ENCODE measurements at regions not wholly inside any gene's neighbourhood (a gene's known extent, or its start where the extent isn't known, plus 50 kb on each side); places are given as distances from the start of the nearest gene placed in this dataset.
"Not testable (repeated sequence)": the region's sequence is repeated elsewhere in the genome, so short reads cannot be mapped to it uniquely, and the experiment has no call there.

DNA sequence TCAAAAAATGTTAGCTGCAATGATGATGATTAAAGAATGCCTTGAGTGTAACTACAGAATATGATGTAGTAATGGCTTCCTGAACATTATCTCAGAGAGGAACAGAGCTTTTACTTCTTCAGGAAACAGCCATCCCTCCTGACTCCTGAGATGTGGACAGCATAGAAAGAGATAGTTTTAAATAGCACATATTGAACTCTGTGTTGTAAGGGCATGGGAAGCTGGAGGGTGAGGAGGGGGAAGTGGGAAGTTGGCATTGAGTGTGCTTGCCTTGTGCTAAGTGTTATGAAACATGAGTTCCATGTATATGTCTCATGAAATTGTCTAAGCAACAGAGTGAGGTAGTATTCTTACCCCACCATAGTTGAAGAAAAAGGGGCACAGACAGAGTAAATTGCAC is 161.5 kb upstream of the SLC28A3 start:
- DNase-seq (ENCODE audit: low read depth in 2 of 2) = no peak

DNA sequence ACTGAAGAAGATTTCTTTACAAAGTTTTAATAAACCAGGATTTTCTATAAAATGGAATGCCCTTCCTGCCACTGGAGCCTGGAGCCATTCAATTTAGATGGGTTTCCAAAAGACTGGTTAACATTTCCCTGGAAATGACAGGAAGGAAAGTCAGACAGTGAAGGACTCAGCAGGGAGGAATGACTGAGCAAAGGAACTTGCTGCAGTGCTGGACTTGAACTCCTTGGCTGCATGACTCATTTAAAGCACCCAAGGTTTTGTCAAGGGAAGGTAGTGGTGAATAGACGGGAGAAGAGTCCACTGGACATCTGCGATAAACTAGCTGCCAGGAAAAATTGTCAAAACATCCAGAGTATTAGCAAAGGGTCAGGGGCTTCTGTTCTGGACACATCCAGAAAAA is 163.8 kb upstream of the SLC28A3 start:
- no peak for DNase-seq (ENCODE audit: low read depth in 2 of 2)

DNA sequence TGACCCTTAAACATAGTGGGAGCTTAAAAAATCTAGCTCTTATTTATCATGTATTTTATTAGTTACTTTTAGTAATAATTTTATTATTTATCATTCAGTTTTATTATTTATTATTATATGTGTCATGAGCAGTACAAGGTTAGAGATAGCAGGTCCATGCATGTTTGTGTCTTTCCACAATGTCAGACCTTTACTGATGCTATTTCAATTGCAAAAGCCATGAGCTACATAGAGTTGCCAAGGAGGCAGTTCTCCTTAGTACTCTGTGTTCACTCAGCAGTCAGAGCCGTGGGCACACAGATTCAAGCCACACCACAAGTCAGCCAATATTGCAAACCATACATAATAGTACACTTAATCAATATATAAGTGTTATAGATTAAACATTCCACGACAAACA is 157.9 kb upstream of the NTRK2 start:
- DNase-seq (ENCODE audit: low read depth in 2 of 2) = no peak

DNA sequence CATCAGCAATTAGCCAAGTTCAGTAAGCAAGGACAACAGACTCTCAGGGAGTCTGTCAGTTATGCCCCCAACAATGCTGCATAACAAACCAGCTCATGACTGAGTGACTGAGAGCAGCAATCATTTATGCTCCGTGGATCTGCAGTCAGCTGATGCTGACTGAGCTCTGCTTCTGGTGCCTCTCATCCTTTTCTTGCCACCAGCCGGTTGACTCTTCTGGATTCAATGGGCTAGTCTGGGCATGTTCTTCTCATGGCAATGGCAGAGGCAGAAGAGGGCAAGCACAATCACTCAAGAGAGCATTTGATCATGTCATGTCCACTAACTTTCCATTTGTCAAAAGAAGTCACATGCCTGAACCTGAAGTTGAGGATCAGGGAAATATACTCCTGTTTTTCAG is 157.0 kb upstream of the NTRK2 start:
- no peak for DNase-seq (ENCODE audit: low read depth in 2 of 2)

DNA sequence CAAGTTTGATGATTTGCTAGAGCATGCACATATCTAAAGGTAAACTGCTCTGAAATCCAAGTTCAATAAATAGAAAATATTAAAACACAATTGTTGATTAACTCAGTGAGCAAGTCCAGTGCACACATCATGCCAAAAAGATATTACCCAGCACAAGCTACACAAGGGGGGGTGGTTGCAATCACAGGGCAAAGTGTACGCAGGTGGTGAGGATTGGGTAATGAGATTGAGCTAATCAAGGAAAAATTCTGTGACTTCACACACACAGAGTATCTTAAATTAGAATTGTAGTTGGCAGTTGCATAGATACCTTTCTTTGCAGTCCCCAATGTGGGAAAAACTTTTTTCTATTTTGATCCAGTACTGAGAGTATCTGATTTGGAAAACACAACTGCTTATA is 156.1 kb upstream of the NTRK2 start:
- DNase-seq (ENCODE audit: low read depth in 2 of 2) = no peak

DNA sequence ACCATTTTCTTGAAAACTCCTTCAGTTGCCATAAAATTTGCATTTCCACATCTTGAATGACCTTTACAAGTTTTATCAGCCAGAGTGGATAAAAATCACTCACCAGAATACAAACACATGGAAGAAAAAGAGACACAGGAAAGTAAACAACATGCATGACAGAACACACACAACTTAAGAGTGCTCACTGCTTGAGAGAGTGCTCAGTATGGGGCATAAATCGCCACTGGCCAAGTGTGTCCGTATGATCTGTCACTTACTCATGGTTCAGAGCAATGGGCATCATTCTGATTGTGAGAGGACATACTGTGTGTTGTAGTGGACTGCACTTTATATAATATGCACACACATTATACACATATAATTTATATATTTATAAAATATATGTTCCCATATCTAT is 155.6 kb upstream of the NTRK2 start:
- no peak for DNase-seq (ENCODE audit: low read depth in 2 of 2)

DNA sequence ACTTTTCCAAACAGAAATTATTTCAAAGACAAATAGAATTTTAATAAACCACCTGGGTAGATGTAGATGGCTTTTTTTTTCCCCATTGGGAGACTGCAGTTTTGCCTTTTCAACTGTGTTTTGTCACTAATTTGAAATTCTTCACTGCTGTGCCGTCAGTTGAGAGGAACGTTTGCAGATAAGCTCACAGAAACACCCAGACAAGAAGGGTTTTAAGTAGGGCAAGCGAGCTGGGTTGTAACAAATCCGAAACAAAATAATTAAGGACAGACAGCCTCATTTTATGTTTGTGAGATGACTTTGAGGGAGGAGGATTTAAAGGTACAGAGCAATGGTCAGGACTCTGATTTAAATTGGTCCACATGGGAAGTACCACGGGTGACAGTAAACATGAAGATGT is 155.1 kb upstream of the NTRK2 start:
- no peak for DNase-seq (ENCODE audit: low read depth in 2 of 2)

DNA sequence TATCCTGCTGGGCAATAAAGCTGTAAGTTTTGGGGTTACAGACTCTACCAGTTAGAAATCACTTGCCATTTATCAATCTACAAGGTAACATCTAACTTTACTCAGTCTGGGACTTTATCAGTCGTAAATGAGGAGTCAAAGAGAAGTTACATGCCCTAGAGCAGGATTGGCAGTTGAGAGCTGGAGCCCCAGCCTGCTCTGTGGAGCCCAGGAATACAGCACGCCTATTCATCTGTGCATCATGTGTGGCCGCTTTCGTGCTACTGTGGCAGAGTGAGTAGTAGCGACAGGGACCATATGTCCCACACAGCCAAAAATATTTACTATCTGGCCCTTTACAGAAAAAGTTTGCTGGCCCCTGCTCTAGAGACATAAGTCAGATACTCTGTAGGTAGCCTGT is 152.5 kb upstream of the NTRK2 start:
- no peak for DNase-seq (ENCODE audit: low read depth in 2 of 2)

DNA sequence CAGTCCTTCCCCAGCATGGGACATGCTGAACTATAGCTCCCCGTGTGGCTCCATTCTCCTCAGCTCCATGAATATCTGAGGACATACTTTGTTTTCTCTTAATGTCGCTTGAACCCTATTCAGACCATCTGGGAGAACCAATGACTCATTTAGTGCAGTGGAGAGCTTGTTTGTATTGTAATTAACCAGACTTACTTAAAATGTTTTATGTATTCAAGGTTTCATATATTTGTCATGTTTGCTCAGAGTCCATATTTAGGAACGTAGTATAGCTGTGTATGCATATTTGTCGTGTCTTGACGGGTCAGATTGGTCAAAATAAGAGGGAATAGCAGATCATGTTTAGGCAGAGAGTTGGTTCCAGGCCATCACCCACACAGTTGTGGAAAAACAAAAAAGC is 150.1 kb upstream of the NTRK2 start:
- DNase-seq (ENCODE audit: low read depth in 2 of 2) = no peak

DNA sequence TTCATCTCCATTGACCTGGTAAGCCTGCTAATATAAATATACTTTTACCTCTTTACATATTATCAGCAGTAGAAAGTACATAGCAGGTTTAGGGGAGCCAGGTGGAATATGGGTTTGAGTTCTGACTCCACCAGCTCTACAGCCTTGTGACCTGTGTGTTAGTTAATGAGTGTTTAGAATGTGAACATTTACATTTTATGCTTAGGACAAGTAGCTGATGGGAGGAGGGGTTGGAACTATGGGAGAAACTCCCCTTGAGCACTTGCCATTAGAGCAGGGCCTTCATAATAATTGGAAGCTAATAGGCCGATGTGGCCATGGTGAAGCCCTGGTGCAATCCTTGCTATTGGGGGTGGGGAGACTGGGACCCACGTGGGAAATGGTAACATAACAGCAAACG is 148.3 kb upstream of the NTRK2 start:
- DNase-seq (ENCODE audit: low read depth in 2 of 2) = no peak

DNA sequence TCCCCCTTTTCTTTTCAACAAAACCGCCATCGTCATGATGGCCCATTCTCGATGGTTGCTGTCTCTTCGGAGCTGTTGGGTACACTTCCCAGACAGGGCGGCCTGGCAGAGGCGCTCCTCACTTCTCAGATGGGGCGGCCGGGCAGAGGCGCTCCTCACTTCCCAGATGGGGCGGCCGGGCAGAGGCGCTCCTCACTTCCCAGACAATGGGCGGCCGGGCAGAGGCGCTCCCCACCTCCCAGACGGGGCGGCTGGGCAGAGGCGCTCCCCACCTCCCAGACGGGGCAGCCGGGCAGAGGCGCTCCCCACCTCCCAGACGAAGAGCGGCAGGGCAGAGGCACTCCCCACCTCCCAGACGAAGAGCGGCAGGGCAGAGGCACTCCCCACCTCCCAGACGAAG is 143.3 kb upstream of the NTRK2 start:
- not testable (repeated sequence) for DNase-seq (ENCODE audit: low read depth in 2 of 2)

DNA sequence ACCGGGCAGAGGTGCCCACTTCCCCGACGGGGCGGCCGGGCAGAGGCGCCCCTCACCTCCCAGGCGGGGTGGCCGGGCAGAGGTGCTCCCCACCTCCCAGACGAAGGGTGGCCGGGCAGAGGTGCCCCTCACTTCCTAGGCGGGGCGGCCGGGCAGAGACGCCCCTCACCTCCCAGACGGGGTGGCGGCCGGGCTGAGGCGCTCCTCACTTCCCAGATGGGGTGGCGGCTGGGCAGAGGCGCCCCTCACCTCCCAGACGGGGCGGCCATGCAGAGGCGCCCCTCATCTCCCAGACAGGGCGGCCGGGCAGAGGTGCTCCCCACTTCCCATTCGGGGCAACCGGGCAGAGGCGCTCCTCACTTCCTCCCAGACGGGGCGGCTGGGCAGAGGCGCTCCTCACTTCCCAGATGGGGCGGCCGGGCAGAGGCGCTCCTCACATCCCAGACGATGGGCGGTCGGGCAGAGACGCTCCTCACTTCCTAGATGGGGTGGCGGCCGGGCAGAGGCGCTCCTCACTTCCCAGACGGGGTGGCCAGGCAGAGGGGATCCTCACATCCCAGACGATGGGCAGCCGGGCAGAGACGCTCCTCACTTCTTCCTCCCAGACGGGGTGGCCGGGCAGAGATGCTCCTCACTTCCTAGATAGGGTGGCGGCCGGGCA is 142.3 kb upstream of the NTRK2 start:
- not testable (repeated sequence) for DNase-seq (ENCODE audit: low read depth in 2 of 2)

DNA sequence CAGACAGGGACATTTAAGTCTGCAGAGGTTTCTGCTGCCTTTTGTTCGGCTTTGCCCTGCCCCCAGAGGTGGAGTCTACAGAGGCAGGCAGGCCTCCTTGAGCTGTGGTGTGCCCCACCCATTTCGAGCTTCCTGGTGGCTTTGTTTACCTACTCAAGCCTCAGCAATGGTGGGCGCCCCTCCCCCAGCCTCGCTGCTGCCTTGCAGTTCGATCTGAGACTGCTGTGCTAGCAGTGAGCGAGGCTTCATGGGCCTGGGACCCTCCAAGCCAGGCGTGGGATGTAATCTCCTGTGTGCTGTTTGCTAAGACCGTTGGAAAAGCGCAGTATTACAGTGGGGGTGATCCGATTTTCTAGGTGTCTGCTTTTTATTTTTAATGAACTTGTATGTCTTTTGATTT is 133.6 kb upstream of the NTRK2 start:
- DNase-seq (ENCODE audit: low read depth in 2 of 2) = not testable (repeated sequence)

DNA sequence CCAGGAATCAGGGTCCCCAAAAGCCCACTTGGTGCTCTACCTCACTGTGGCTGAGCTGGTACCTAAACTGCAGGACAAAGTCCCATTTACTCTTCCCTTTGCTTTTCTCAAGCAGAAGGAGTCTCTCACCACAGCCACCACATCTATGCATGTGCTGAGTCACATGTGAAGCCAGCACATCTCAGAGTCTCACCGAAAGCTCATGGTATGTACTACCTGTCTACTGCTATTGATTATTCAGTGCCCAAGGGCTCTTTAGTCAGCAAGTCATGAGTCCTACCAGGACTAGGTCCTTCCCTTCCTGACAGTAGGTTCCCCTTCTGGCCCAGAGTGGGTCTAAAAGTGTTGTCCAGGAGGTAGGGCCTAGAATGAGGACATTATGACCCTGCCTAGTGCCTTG is 130.7 kb upstream of the NTRK2 start:
- DNase-seq (ENCODE audit: low read depth in 2 of 2) = no peak

DNA sequence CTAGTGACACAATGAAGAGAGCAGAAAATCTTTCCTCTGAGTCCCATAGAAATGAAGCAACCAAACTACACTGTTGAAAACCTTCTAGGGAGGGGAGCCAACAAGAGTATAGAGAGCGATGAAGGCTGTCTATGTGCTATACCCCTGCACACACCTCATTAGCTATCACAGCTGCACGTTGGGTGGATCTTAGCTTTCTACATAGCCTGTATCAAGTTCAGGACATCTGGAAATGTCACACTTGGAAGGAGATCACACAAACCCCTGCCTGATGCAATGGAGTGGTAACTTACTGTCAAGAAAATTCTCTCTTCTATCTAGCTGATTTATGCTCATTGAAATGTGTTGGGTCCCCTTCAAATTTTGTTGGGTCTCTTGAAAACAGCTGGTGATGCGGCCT is 127.0 kb upstream of the NTRK2 start:
- no peak for DNase-seq (ENCODE audit: low read depth in 2 of 2)

DNA sequence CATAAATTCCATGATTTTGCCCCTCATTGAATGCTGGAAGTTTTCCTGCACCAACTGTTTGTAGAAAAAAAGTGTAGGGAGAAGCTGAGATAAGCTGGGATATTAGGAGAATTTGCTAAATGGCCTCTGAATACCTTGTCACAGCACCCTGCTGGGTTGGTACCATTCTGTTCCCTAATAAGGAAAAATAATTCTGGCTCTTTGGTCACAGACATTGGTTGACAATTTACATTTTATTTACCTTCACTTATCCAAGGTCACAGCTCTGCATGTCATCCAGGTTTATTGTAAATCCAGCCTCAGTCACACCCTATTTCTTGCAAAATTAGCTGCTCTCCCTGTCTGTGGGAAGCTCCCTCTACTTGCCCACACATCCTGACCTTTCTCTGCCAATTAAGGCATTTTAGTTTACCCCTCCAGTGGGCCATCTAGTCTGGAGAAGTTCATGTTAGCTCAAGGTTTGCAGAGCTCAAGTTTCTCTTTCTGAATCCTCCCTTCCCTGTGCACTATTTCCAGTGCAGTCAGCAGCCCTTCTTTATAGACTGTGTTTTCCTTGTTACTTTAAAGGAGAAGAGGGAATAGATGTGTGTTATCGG is 115.4 kb upstream of the NTRK2 start:
- no peak for DNase-seq (ENCODE audit: low read depth in 2 of 2)

DNA sequence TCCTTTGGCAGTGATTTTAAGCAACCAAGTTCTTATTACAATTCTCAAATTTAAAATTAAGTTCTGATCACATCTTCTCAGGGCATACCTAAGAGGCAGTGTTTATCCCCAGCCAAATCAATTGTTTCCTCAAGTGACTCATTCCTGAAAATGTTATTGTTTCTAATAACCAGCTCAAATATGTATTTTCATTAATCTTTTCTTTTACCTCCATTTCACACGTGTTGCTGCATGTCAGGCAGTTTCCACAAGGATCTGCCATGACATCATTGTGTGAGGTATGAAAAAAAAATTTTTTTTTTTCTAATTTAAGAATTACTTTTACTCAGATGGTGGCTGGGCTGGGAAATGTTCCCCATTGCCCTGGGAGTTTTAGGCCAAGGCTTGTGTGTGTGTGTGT is 113.0 kb upstream of the NTRK2 start:
- DNase-seq (ENCODE audit: low read depth in 2 of 2) = no peak

DNA sequence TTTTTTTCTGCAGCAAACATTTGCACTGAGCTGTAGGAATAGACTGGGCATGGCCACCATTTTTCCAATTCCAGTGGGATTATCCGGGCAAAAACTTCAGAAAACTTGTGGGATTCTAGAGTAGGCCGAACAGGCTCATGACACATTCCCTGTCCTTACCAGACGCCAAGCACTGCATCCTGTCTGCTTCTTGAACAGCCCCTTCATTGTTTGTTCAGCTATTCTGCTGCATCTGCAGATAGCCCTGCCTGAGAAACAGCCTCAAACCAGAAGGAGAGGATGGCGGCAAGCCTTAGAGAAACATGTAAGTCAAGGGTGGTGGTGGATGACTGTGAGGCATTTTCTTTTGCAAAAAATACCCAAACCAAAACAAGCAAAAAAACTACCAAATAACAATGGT is 111.8 kb upstream of the NTRK2 start:
- no peak for DNase-seq (ENCODE audit: low read depth in 2 of 2)

DNA sequence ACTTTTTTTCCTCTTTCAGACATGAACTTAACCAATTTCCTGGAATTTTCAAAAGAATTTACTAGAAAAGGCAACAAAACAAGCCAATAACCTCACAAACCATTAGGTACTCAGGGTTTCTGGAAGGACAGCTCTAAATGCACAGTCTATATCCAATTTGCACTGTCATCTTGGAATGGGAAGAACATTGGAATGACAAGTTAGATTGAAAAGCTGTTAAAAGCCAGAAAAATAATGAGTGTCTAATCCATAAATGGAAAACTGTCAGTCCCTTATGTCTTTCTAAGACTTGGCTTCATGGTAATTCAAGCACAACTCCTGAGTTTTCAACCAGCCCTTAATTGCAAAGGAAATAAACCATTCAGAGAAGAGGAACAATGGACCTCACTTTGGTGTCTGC is 105.8 kb upstream of the NTRK2 start:
- no peak for DNase-seq (ENCODE audit: low read depth in 2 of 2)

DNA sequence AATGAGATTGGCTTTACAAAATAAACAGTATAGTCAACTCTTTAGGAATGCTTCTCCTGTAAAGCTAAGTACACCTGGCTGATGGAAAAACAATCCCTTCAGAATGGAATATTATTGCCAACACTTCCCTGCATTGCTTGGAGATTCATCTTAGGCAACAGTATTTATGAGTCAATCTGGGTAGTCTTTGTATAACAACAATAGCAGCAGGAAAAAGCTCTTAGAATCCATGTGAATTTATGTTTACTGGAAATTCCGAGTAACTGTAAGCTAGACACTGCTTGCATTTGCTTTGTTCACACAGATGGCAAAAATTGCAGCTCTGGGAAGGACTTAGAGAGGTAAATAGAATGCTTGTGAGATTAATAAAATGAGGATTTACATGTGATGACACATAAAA is 101.7 kb upstream of the NTRK2 start:
- DNase-seq (ENCODE audit: low read depth in 2 of 2) = no peak

DNA sequence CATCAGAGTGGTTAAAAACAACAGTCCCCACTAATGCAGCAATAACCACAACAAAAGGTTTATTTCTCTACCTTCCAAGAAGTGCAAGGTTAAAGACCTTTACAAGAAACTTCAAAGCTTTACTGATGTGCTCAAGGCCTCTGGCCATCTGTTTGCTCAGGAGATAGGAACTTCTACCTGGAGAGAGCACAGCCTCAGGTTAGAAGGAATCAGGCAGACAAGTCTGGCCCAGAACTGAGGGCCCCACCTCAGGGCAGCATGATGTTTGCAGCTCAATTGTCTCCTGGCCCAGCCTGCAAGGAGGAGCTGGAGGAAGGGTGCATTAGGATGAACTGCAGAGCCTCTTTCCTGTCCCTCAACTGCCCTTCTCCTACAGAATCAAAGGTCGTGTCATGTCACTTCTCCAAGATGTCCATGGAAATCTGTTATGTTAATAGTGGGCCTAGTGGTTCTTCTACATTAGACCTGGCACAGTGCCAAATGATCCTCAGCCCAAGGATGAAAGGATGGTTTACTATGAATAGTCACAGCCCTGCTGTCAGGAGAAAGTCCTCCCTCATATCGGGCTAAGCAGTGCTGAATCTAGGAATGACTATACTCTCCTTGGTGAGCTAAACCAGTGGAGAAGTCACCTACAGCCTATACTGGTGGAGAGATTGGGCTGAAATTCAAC is 98.9 kb upstream of the NTRK2 start:
- DNase-seq (ENCODE audit: low read depth in 2 of 2) = no peak

DNA sequence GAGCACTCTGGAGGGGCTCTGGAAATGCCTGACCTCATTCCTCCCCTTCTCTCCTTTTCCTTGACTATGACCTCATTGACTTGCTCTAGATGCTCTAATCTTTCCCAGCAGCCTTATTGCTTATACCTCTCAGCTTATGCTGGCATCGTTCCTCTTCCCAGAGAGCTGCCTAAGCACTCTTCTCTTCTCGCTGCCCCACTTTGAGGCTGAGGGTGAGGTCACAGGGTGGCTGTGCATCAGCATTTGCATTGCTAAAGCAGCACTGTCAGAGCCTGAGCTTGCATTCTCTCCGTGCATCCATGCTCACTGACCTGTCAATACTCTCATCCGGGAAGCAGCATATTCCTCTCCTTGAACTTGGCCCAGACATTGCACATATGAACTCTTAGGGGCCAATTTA is 96.4 kb upstream of the NTRK2 start:
- DNase-seq (ENCODE audit: low read depth in 2 of 2) = no peak

DNA sequence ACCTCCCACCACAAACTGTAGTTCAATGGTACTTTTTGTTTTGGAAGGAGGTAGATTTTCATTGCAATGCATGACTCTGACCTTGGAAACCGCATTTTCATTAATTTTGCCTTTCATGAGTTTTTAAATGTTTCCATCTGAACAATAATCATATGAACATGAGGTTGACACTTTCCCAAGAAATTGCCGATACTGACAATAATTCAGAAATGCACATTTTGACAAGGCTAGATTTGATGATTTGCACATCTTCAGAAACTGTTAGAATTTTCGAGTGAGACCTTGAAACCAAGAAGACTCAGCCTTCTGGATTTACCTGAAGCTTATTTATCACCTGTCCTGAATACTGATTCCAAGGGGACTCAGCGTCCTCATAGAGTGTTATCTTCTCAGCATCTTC is 93.8 kb upstream of the NTRK2 start:
- no peak for DNase-seq (ENCODE audit: low read depth in 2 of 2)

DNA sequence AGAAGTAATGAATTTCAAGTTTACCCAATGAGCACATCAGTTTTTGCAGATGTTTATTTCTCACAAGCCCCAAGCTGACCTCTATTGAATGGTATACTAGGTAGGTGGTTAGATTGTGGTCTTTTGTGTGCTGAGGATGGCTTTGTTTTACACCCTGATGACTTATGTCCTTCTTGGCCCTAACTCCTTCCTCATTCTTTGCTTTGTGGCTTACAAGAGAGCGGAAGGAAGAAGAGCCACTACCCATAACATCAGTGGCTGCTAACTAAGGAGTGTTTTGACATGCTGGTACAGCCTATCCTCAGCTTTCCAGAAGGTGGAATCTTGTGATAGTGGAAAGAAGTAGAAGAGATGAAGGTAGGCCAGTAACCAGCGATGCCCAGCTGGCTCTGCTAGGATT is 85.7 kb upstream of the NTRK2 start:
- no peak for DNase-seq (ENCODE audit: low read depth in 2 of 2)
